Activated gamma-delta T cell treated with Interleukin-2 at 50 U/mL for 16 hours (primary cell): ENCODE measurements at regions not wholly inside any gene's neighbourhood (a gene's known extent, or its start where the extent isn't known, plus 50 kb on each side); places are given as distances from the start of the nearest gene placed in this dataset.

Source experiments
- DNase-seq: peaks from one replicate; pipeline ENCODE4 v3.0.0-alpha.2; 2020

DNA sequence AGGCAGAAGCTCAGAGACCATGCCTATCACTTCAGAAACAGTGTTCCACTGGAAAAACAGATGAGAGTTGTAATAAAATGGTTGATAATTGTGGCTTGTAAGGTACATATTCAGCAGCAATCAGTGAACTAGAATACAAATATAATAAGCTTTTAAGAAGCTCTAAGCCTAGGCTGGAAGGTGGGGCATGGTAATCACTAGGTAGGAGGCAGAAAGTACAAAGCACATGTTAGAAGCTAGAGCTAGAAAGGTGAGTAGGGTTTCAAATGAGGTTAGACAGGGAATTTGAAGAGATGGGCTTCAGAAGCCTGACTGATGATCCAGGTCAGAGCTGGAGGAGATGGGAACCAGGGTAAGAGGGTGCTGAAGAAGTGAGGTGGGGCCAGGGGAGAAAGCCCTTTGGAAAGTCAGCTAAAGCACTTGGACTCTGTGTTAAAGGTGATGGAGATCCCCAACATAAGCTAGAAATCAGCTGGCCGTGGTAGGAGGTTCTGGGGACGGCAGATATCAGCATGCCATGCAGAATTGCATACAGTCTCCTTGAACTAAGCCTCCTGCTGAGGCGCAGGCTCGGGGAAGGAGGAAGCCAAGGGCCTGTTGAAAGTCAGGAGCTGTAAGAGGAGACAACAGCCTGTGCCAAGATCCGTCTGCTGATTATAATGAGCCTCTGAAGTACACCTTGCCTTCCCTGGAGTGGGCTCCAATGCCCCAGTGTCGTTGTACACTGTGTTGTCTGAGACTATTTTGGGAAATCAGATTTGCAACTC lies 659.4 kb downstream of the BCL11B start:
- DNase-seq = no peak

- DNase-seq = no peak
Measured at GRCh38 chr14:98614741-98615140, 657.3 kb downstream of the BCL11B start.

GRCh38 chr14:98622208-98623051 lies 649.6 kb downstream of the BCL11B start:
- DNase-seq = no peak

DNA sequence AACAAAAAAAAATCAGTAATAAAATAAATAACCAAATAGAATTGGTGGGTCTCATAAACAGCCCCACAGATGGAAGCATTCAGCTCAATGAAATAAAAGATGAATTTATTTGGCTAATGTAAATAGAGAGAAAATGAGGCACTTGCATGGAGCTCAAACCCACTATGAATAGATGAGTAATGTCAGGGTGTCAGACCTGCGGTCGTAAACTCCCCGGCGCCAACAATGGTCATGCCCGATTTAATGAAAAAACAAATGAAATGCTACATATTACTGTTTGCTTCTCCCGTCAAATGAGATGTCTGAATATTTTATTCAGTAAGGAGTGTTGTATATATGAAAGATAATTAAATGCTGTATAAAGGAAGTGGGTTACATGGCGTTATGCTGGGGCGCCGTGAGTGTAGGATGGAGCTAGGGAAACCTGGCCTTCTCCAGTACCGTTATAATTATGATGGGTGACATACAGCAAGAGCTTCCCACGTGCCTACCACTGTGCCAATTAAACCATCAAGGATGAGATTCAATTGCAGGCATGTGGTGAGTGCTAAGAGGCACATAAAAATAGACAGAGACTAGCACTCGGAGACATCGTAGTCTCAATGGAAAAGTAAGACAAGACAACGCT lies 648.1 kb downstream of the BCL11B start:
- no peak for DNase-seq

DNA sequence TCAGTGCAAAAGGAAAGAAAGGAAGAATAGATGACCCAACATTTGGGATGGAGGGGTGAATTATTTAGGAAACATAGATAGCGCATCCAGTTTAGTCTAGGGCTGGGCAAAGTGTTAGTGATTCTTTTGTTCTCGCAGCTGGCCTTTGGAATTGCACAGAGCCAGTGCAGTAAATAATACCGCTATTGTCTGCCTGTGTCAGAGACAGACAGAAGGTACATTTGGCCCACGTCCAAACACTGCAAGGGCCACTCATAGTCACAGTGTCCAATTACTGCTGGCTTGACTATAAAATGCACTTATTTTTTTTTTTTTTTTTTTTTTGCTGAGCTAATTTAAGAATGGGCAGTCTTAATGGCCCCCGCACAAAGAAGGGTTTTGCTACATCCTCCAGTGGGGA lies 638.6 kb downstream of the BCL11B start:
- no peak for DNase-seq

GRCh38 chr14:98634043-98634820 lies 637.8 kb downstream of the BCL11B start:
- DNase-seq = no peak

DNA sequence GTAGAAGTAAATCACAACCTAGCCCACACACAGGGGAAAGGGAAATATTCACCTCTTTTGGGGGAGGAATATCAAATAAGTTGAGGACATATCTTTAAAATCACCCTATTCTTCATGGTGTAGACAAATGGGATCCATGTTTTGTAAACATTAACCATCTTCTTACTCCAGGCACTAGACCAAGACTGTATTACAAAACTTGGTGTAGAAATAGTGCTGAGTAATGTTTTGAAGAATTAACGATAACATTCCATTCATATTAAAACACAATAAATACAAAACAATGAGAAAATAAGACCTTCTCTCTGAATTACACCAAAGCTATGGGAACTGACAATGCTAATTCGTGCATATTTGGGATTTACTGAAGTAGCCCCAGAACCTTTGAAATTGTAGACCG lies 633.6 kb downstream of the BCL11B start:
- DNase-seq = no peak

- DNase-seq = no peak
Measured at GRCh38 chr14:98647754-98648153, 624.2 kb downstream of the BCL11B start.

DNA sequence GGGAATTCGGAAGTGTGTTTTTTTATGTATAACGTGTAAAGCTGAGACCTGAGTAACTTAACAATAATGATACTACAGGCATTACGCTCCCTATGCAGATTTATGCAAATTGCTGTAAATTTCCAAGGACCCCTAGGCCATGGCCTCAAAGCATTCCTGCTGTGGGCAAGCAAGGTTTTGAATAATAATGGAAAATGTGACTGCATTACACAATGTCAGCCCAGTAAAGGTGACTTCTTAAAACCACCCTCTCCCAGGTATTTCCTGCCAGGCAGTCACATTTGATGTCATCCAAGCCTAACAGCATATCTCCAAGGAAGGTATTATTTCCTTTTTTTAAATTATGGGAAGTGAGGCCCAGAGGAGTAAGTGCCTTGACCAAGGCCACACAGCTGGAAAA lies 621.0 kb downstream of the BCL11B start:
- DNase-seq = no peak

DNA sequence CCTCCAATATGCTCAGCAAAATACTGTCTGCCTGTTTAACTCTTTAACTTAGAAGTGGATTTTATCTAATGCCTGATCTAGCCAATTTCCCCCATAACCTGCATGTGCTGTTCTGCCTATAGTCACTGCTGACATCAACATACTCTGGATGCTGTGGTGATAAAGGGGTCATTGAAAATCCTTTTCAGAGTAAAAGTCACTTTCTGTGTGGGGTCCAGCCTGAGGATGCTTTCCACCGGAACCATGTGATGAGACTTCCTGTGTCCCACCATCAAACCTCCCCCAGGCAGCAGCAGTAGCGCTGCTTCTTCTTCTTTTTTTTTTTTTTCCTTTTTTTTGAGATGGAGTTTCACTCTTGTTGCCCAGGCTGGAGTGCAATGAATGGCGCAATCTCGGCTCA lies 607.0 kb downstream of the BCL11B start:
- no peak for DNase-seq

- no peak for DNase-seq
Measured at GRCh38 chr14:98666545-98666944, 605.5 kb downstream of the BCL11B start.

DNA sequence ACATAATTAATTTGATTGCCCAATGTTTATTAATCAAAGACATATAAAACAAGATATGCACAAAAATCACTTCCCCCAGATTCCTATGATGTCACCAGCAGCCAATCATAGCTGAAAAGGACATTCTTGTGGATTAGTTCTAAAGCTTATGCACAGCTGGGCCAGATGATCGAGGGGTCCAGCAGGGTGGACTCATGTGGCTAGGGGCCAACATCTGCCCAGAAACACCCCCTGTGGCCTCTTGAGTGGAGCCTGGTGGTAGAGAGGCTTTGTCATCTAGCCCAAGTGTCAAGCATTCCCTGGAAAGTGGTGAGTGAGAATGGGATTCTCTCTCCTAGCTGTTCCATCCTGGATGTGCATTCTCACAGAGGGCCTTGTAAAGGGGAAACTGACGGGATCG lies 590.0 kb downstream of the BCL11B start:
- no peak for DNase-seq

DNA sequence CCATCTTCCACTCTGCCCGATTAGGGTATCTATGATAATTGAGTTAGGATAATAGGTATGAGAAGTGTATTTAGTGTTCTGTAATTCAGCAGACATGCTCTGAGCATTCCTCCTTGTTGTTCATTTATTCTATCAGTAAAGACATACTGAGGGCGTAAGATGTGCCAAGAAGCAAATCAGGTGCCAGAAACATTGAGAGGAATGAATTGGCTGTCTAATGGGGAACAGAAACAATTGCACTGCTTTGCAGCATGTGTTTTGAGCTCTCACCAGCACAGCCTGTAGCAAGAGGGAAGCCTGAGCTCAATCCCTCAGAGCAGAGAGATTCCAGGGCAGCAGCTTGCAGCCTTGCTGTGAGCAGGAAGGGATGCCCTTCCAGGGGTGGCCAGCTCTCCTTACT lies 589.3 kb downstream of the BCL11B start:
- DNase-seq = no peak

DNA sequence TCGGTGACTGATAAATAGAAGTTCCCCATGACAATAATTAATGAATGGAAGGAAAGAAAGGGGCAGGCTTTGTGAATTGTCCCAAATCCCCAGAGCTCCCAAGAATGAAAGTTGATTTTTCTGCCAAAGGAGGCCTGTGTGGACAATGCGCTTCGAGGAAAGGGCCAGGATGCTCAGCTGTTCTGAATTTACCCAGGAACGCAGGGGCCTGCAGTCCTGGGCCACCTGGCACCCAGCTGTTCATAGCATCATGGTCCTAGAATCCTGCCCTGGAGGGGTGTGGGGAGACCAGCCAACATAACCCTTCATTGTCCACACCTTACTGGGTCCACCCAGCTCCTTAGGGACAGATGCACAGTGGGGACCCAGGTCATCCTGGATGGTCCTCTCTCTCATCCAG lies 587.5 kb downstream of the BCL11B start:
- no peak for DNase-seq

DNA sequence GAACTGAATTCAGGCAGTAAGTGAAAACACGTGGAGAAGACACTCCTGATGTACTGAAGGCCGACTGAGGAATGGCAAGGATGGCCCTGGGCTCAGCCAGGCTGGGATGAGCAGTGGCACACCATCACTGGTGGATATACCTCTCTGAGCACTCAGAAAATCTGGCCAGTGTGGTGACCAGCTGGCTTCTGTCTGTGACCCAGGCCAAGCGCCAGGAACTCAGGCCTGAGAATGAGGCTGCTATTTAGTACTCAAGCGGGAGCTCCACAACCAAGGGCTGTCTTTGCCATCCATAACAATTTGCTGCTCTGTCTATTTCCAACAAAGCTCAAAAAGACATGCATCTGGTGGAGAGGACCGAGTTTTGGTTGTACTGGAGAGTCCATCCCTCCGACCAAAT lies 586.3 kb downstream of the BCL11B start:
- no peak for DNase-seq

DNA sequence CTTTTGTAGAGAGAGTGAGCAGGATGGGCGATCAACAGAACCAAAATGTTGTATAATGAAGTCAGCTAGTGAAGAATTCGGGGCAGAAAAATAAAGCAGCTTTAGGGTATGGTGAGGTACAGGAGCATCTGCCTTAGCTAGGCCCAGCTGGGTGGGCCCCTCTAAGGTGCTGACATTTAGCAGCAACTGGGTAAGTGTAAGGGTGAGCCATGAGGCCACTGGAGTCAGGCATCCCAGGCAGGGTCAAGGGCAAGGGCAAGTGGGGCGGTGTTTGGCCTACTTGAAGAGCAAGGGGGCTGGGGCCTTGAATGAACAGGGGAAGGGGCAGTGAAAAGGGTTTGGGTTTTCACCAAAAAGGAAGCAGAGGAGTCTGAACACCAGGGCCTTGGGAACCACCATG lies 583.6 kb downstream of the BCL11B start:
- no peak for DNase-seq

- DNase-seq = no peak
Measured at GRCh38 chr14:98689951-98690350, 582.0 kb downstream of the BCL11B start.

DNA sequence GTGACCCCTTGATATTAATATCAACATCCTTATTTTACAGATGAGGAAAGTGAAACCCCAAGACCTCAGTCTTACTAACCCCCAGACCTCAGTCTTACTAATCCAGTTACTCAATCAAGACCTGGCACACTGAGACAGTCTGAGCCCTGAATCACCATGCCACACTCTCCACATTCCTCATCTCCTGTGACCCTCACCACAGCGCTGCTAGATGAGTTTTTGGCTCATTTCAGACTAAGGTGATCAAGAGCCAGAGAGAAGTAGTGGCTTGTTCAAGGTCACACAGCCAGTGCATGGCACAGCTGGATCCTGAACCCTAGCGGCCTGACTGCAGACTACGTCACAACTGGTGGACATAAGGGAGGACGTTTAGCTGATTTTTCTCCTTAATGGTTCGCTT lies 579.2 kb downstream of the BCL11B start:
- no peak for DNase-seq

GRCh38 chr14:98694541-98694940 lies 577.5 kb downstream of the BCL11B start:
- no peak for DNase-seq

DNA sequence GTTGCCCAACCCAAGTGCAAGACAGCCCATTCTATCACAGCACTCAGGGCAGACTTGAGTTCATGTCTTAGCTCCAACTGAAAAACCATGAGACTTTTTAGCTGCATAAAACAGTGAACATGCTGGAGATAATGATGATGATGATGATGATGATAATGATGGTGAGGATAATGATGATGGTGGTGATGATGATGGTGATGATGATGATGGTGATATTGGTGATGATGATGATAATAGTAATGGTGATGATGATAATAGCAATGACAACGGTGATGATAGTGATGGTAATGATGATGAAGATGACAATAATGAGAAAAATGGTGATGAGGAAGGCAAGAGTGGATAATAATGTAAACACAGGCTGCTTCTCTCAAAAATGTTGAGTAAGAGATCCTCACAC lies 576.2 kb downstream of the BCL11B start:
- no peak for DNase-seq

GRCh38 chr14:98698341-98698740 lies 573.7 kb downstream of the BCL11B start:
- DNase-seq = no peak

DNA sequence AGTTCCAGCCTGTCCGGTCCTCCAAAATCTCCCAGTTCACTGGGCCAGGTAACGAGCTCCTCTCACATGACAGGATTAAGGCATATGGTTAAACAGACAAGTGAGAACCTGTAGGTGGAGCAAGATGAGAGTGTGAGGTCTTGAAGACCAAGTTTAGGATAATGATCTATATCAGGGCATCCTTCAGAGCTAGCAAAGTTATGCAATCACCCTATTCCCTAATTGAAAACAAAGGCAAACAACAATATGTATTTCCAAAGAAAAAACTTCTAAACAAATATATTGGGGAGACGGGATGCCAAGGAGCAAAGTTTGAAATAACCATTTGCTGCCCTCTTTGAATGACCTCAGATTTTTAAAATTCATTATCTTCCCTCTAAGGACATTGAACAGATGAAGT lies 571.2 kb downstream of the BCL11B start:
- no peak for DNase-seq

DNA sequence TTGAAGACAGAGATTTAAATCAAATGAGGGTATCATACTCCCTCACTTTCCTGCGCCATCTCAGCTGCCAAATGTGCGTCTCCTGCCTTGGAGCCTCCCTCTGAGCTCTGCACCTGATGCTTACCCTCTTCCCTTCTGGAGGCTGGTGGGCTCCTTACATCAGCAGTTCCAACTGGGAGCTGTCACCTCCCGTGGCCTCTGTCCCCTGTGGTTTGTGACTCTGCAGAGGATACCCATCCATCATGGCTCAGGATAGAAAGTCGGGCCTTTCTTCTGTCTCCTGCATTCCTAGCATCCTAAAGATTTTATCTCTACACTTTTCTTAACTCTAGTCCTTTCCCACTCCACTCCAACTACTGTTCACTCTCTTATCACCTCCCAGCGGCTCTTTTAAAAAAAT lies 570.6 kb downstream of the BCL11B start:
- no peak for DNase-seq
